Epidermal melanocyte (primary cell): ENCODE measurements at regions not wholly inside any gene's neighbourhood (a gene's known extent, or its start where the extent isn't known, plus 50 kb on each side); places are given as distances from the start of the nearest gene placed in this dataset.
A peak's percentile ranks its signal among the peaks of the same experiment; 100 is the strongest.
"Not testable (repeated sequence)": the region's sequence is repeated elsewhere in the genome, so short reads cannot be mapped to it uniquely, and the experiment has no call there.

Experiments used
- DNase-seq: peaks from one replicate; pipeline ENCODE4 v3.0.0; 2011; ENCODE audit warnings: low spot score; ENCODE audit not compliant: insufficient read length

GRCh38 chr14:84236290-84236689 is 1293.7 kb upstream of the FLRT2 start:
- DNase-seq, result no peak

GRCh38 chr14:84237881-84238280 is 1292.1 kb upstream of the FLRT2 start:
- DNase-seq, result peak; percentile 36

- DNase-seq, result no peak
Measured at GRCh38 chr14:84247693-84248092, 1282.3 kb upstream of the FLRT2 start.

GRCh38 chr14:84250893-84251292 is 1279.1 kb upstream of the FLRT2 start:
- no peak for DNase-seq

GRCh38 chr14:84251411-84252115 is 1278.4 kb upstream of the FLRT2 start:
- no peak for DNase-seq

- no peak for DNase-seq
Measured at GRCh38 chr14:84252706-84253105, 1277.2 kb upstream of the FLRT2 start.

GRCh38 chr14:84253326-84253725 is 1276.6 kb upstream of the FLRT2 start:
- no peak for DNase-seq

- no peak for DNase-seq
Measured at GRCh38 chr14:84254290-84254689, 1275.7 kb upstream of the FLRT2 start.

- no peak for DNase-seq
Measured at GRCh38 chr14:84262932-84263331, 1267.0 kb upstream of the FLRT2 start.

- DNase-seq, result no peak
Measured at GRCh38 chr14:84272290-84272721, 1257.6 kb upstream of the FLRT2 start.

GRCh38 chr14:84273181-84273580 is 1256.8 kb upstream of the FLRT2 start:
- DNase-seq, result no peak

- no peak for DNase-seq
Measured at GRCh38 chr14:84282618-84283017, 1247.3 kb upstream of the FLRT2 start.

- DNase-seq, result no peak
Measured at GRCh38 chr14:84288781-84289180, 1241.2 kb upstream of the FLRT2 start.

GRCh38 chr14:84298663-84299195 is 1231.2 kb upstream of the FLRT2 start:
- DNase-seq, result no peak

- DNase-seq, result no peak
Measured at GRCh38 chr14:84303140-84303539, 1226.8 kb upstream of the FLRT2 start.

GRCh38 chr14:84312551-84312950 is 1217.4 kb upstream of the FLRT2 start:
- peak; percentile 41 for DNase-seq

GRCh38 chr14:84323450-84323849 is 1206.5 kb upstream of the FLRT2 start:
- no peak for DNase-seq

GRCh38 chr14:84323978-84324377 is 1206.0 kb upstream of the FLRT2 start:
- no peak for DNase-seq

- DNase-seq, result no peak
Measured at GRCh38 chr14:84336433-84336832, 1193.5 kb upstream of the FLRT2 start.

- no peak for DNase-seq
Measured at GRCh38 chr14:84340938-84341337, 1189.0 kb upstream of the FLRT2 start.

GRCh38 chr14:84341867-84342266 is 1188.1 kb upstream of the FLRT2 start:
- DNase-seq, result not testable (repeated sequence)

GRCh38 chr14:84343656-84344055 is 1186.3 kb upstream of the FLRT2 start:
- DNase-seq, result no peak

GRCh38 chr14:84351646-84352045 is 1178.3 kb upstream of the FLRT2 start:
- no peak for DNase-seq
